ENCODE measurements at regions not wholly inside any gene's neighbourhood (a gene's known extent, or its start where the extent isn't known, plus 50 kb on each side); places are given as distances from the start of the nearest gene placed in this dataset.

GRCh38 chr9:31870276-31870675 lies 514.2 kb upstream of the ACO1 start:
- TF ChIP-seq CTCF (IDR thresholded peaks at IDR 0.05): no peak
- no peak for TF ChIP-seq POLR2A (IDR thresholded peaks at IDR 0.05)

Measured in lower leg skin (tissue), 3 donors.